Neural progenitor cell (in vitro differentiated cells): ENCODE measurements at regions not wholly inside any gene's neighbourhood (a gene's known extent, or its start where the extent isn't known, plus 50 kb on each side); places are given as distances from the start of the nearest gene placed in this dataset.

Experiments used
- DNase-seq: peaks from one replicate; pipeline ENCODE4 v3.0.0-alpha.2; 2016; ENCODE audit warnings: low spot score
- H2AFZ ChIP-seq: fragments of 200-600 bp; sonication (generic); replicated peaks from 2 replicates; pipeline ENCODE4 v1.6.1; 2016; ENCODE audit warnings: antibody characterized with exemption
- H3F3A ChIP-seq: fragments of 200-600 bp; sonication (generic); 2 replicates; pipeline ENCODE4 v1.6.1; 2016; ENCODE audit warnings: antibody characterized with exemption, low read depth
- H3K27ac ChIP-seq: fragments of 200-600 bp; sonication (generic); 2 replicates; pipeline ENCODE4 v1.5.1; 2016; ENCODE audit warnings: mild to moderate bottlenecking
- H3K27me3 ChIP-seq: fragments of 200-600 bp; sonication (generic); 2 replicates; pipeline ENCODE4 v1.6.1; 2016; ENCODE audit warnings: mild to moderate bottlenecking, moderate library complexity
- H3K36me3 ChIP-seq: fragments of 200-600 bp; sonication (generic); 2 replicates; pipeline ENCODE4 v1.5.1; 2016
- H3K4me1 ChIP-seq: fragments of 200-600 bp; sonication (generic); 2 replicates; pipeline ENCODE4 v1.6.1; 2016; ENCODE audit warnings: mixed run types
- H3K4me2 ChIP-seq: fragments of 200-600 bp; sonication (generic); 2 replicates; pipeline ENCODE4 v1.6.1; 2016
- H3K4me3 ChIP-seq: fragments of 200-600 bp; sonication (generic); 2 replicates; pipeline ENCODE4 v1.5.1; 2016
- H3K79me2 ChIP-seq: fragments of 200-600 bp; sonication (generic); 2 replicates; pipeline ENCODE4 v1.6.1; 2016; ENCODE audit warnings: low read depth
- H3K9ac ChIP-seq: fragments of 200-600 bp; sonication (generic); 2 replicates; pipeline ENCODE4 v1.6.1; 2016
- H3K9me3 ChIP-seq: fragments of 200-600 bp; sonication (generic); 2 replicates; pipeline ENCODE4 v1.5.1; 2016; ENCODE audit warnings: low read depth
- H4K20me1 ChIP-seq: fragments of 200-600 bp; sonication (generic); 2 replicates; pipeline ENCODE4 v1.6.1; 2016; ENCODE audit warnings: low read depth
- H3K27ac Mint-ChIP-seq: 3 replicates; pipeline ENCODE4 v1.8.0; 2021; ENCODE audit warnings: mixed read lengths
- H3K27me3 Mint-ChIP-seq: 2 replicates; pipeline ENCODE4 v1.8.0; 2022; ENCODE audit warnings: low read depth, mild to moderate bottlenecking, inconsistent platforms, moderate library complexity, mixed read lengths; ENCODE audit not compliant: insufficient read depth
- H3K36me3 Mint-ChIP-seq: 3 replicates; pipeline ENCODE4 v1.8.0; 2021; ENCODE audit warnings: mixed read lengths
- H3K4me1 Mint-ChIP-seq: 3 replicates; pipeline ENCODE4 v1.8.0; 2021; ENCODE audit warnings: mixed read lengths
- H3K4me3 Mint-ChIP-seq: 3 replicates; pipeline ENCODE4 v1.8.0; 2021; ENCODE audit warnings: mild to moderate bottlenecking, moderate library complexity, mixed read lengths
- H3K9me3 Mint-ChIP-seq: 3 replicates; pipeline ENCODE4 v1.8.0; 2020; ENCODE audit warnings: mixed read lengths
- EZH2 ChIP-seq: fragments of 200-600 bp; sonication (generic); IDR thresholded peaks from 2 replicates; pipeline ENCODE4 v1.6.1; 2017; ENCODE audit warnings: antibody characterized with exemption, mild to moderate bottlenecking, moderate library complexity
- EZH2phosphoT487 ChIP-seq: fragments of 200-600 bp; sonication (generic); IDR thresholded peaks from 2 replicates; pipeline ENCODE4 v1.6.1; 2017; ENCODE audit warnings: antibody characterized with exemption
- TF ChIP-seq, protein P1 (sequence below): fragments of 200-600 bp; sonication (generic); IDR thresholded peaks from 2 replicates; pipeline ENCODE4 v1.5.1; 2017; ENCODE audit warnings: antibody characterized with exemption, mild to moderate bottlenecking

DNA sequence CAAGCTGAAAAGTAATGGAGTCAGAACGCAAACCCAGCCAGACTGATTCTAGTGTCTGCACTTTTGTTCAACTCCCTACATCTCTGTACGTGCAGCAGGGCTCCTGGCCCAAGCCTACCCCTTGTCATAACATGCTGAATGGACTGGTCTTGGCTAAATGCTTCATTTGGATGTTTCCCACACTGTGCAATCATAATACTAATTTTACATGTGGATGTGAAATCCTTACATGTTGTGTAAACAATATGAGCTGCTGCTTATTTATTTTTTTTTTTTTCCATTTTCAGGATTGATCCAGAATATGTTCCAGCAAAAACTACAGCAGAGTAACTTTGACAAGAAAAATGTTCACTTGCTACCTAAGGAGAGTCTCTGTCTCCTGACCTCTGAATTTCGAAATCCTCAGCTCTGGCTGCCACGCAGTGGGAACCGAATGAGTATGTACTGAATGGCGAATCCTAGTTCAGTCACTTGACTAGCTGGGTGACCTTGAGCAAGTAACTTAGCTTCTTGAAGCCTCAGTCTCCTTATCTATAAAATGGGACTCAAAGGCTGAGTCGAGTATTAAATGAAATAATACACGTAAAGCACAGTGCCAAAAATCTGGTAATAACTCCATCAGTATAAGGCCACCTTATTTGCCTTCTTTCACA is 133.4 kb downstream of the EHF start:
- Mint-ChIP-seq H3K27me3 (no peaks in the 10 kb centered on the region), H3K27ac (no peak overlapping the region), H3K4me3 (no peak overlapping the region), H3K9me3 (peaks cover under 1% of the 10 kb centered on the region), H3K36me3 (peaks cover 24% of the 10 kb centered on the region), H3K4me1 (no peaks in the 10 kb centered on the region)
- no peaks in the 10 kb centered on the region for H3K4me1 ChIP-seq
- TF ChIP-seq, protein P1, sequence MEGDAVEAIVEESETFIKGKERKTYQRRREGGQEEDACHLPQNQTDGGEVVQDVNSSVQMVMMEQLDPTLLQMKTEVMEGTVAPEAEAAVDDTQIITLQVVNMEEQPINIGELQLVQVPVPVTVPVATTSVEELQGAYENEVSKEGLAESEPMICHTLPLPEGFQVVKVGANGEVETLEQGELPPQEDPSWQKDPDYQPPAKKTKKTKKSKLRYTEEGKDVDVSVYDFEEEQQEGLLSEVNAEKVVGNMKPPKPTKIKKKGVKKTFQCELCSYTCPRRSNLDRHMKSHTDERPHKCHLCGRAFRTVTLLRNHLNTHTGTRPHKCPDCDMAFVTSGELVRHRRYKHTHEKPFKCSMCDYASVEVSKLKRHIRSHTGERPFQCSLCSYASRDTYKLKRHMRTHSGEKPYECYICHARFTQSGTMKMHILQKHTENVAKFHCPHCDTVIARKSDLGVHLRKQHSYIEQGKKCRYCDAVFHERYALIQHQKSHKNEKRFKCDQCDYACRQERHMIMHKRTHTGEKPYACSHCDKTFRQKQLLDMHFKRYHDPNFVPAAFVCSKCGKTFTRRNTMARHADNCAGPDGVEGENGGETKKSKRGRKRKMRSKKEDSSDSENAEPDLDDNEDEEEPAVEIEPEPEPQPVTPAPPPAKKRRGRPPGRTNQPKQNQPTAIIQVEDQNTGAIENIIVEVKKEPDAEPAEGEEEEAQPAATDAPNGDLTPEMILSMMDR = no peak
- TF ChIP-seq EZH2phosphoT487 = no peak
- no peak for TF ChIP-seq EZH2
- H3K9me3 ChIP-seq = no peaks in the 10 kb centered on the region
- no peak for DNase-seq
- no peak overlapping the region for H2AFZ ChIP-seq
- no peaks in the 10 kb centered on the region for H4K20me1 ChIP-seq
- H3K9ac ChIP-seq = no peak overlapping the region
- no peaks in the 10 kb centered on the region for H3F3A ChIP-seq
- H3K79me2 ChIP-seq = no peaks in the 10 kb centered on the region
- H3K4me3 ChIP-seq = no peak overlapping the region
- H3K27me3 ChIP-seq = no peaks in the 10 kb centered on the region
- H3K36me3 ChIP-seq = no peaks in the 10 kb centered on the region
- no peak overlapping the region for H3K4me2 ChIP-seq
- H3K27ac ChIP-seq = no peak overlapping the region

DNA sequence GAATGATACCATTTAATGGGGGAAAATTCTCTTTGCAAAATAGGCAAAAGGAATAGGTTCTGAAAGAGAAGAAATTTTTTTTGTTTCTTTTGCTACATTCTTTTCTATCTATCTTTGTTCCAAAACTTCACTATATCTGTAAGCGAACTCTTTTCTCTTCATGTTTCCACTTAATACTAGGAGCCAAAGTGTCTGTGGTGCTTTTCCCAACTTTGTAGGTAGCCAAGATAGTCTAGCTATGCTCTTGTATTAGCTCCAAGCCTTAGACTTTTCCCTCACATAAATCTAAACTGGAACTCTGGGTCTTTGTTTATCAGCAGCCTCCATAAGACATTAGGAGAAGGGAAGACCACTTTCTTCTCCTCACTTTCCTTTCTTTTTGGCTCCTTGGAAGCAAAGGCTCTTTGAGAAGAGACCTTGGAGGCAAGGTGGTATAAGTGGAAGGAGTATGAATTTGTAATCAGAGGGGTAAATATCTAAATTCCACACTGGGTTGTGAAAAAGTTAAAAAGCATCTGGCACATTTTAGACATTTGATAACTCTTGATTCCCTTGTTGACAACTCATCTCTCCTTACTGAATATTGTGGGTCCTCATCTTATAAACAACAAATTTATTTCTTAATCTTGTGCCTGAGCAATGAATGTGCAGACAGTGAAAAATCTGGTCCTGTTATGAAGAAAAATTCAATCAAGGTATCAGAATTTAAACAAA is 130.0 kb downstream of the EHF start:
- Mint-ChIP-seq H3K27me3 (peaks cover 2% of the 10 kb centered on the region), H3K4me3 (no peak overlapping the region), H3K36me3 (peaks cover 5% of the 10 kb centered on the region), H3K27ac (no peak overlapping the region), H3K9me3 (no peaks in the 10 kb centered on the region), H3K4me1 (no peaks in the 10 kb centered on the region)
- Histone ChIP-seq H3K27ac (no peak overlapping the region), H3K9ac (no peak overlapping the region), H3F3A (no peaks in the 10 kb centered on the region), H3K4me2 (no peak overlapping the region), H3K79me2 (no peaks in the 10 kb centered on the region), H3K4me3 (no peak overlapping the region), H4K20me1 (no peaks in the 10 kb centered on the region), H3K27me3 (no peaks in the 10 kb centered on the region), H2AFZ (no peak overlapping the region), H3K4me1 (no peaks in the 10 kb centered on the region), H3K9me3 (no peaks in the 10 kb centered on the region), H3K36me3 (no peaks in the 10 kb centered on the region)
- no peak for TF ChIP-seq EZH2
- TF ChIP-seq EZH2phosphoT487 = no peak
- TF ChIP-seq, protein P1 = no peak
- no peak for DNase-seq

DNA sequence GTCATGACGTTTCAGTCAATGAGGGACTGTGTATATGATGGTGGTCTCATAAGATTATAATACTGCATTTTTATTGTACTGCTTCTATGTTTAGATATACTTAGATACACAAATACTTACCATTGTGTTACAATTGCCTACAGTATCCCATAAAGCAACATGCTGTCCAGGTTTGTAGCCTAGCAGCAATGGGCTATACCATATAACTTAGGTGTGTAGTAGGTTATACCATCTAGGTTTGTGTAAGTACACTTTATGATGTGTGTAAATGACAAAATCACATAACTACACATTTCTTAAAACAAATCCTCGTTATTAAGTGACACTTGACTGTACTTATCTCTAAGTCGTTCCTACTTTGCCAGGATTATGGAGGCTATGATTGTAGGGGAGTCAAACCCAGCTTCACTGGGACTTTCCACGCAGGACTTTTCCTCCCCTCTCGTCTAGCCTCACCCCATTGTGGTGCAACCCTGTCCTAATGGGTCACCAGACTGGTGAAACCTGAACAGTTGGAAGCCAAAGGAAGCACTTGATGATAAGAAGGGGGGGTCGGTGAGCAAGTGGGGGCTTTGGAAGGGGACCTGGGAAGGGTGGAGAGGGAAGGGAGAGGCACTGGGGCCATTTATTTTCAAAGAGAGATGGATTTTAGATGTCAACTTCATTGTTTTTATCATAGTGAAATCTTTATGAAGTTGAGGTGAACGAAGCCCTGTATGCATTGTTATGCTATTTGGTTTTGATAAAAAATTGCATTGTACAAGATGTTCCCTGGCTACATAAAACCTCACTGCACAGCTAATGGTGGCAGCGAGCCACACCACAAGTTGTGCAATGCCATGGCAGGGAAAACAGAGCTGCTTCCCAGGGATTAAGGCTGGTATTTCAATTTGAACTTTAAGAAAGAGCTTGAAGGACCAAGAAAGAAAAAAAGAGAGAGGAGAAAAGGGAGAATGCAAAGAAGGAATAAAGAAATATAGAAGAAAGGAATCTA is 129.1 kb downstream of the EHF start:
- no peaks in the 10 kb centered on the region for H3K36me3 ChIP-seq
- H3K9ac ChIP-seq = no peak overlapping the region
- Mint-ChIP-seq H3K4me3 (no peak overlapping the region), H3K27ac (no peak overlapping the region), H3K27me3 (peaks cover 2% of the 10 kb centered on the region), H3K4me1 (no peaks in the 10 kb centered on the region), H3K36me3 (peaks cover 5% of the 10 kb centered on the region), H3K9me3 (no peaks in the 10 kb centered on the region)
- H3K27ac ChIP-seq = no peak overlapping the region
- no peaks in the 10 kb centered on the region for H3F3A ChIP-seq
- peaks cover 3% of the 10 kb centered on the region for H3K4me1 ChIP-seq
- H3K4me3 ChIP-seq = no peak overlapping the region
- H3K4me2 ChIP-seq = no peak overlapping the region
- TF ChIP-seq, protein P1 = no peak
- TF ChIP-seq EZH2phosphoT487 (no peak), EZH2 (no peak)
- no peak overlapping the region for H2AFZ ChIP-seq
- no peaks in the 10 kb centered on the region for H3K27me3 ChIP-seq
- H3K79me2 ChIP-seq = no peaks in the 10 kb centered on the region
- DNase-seq = no peak
- no peaks in the 10 kb centered on the region for H3K9me3 ChIP-seq
- H4K20me1 ChIP-seq = no peaks in the 10 kb centered on the region
